ENCODE measurements at regions not wholly inside any gene's neighbourhood (a gene's known extent, or its start where the extent isn't known, plus 50 kb on each side); places are given as distances from the start of the nearest gene placed in this dataset.

DNA sequence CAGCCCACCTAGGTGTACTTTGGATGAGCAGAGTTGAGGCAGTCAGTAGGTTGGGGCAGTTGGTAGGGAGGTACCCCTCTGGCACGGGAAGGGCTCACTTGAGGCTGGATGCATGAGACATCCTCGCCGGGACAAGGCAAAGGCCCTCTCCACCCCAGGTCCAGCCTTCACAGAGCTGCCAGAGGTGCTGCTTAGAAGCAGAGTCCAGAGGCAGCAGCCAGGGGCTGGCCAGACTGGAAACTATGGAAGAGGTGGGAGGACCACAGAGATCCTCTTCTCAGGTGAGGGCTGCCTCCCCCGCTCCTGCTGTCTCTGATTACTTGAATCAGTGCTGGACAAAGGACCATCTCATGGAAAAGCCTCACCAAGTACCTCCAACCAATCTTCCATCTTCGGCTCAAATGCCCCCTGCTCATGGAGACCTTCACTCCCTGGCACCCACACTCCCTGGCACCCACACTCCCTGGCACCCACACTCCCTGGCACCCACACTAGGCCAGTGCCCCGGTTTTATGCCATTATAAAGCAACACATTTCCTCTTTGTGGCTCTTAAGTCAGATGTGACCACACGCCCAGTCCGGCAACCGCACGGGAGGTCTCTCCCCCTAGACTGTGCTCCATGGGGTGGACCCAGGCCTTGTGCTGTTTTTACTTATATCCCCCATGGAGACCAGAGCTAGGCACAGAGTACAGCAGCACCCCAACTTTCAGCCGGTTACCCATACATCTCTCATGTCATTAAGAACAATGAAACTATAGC, 100.1 kb downstream of the YTHDF1 start:
- 71 to 80% methylated on average over 9 to 11 of the region's 11 CpGs for WGBS, 2 experiments (ENCODE audit: insufficient coverage in 2 of 2)
- no peaks in the 10 kb centered on the region for H3K9me3 ChIP-seq (ENCODE audit: control insufficient read depth, low read length)

DNA sequence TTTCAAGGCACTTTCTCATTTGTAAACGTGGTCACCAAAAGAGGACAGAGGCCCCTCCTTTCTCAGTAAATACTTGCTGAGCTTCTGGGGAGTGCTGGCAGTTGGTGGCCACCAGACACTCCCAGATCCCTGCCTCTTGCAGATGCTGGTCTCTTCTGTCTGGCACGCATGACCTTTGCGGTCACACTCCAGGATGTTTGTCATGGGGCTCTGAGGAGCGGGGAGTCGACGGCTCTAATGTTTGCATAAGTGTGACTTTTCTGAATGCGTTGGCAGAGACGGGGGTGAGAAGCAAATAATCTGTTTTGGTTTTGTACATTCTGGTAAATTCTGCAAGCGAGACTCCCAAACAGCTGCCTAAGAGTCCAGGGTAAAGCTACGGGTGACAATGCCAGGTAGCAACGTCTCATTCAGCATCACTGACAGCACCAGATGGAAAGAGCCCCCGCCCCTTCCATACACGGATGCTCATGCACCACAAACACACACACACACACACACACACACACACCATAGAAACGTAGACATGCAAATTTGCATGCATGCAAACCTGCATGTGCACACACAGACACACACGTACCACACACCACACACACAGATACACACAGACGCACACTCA, 101.1 kb downstream of the YTHDF1 start:
- Histone ChIP-seq H3K4me3 (ENCODE audit: extremely low read depth, insufficient read depth, low read length, poor library complexity, severe bottlenecking) (no peak overlapping the region), H3K4me1 (ENCODE audit: control insufficient read depth, insufficient read depth, low read length, poor library complexity, severe bottlenecking) (no peaks in the 10 kb centered on the region), H3K9me3 (ENCODE audit: control insufficient read depth, low read length) (no peaks in the 10 kb centered on the region), H3K36me3 (ENCODE audit: control insufficient read depth, insufficient read depth, low read length) (no peaks in the 10 kb centered on the region), H3K27ac (ENCODE audit: low read depth, low read length, severe bottlenecking) (no peak overlapping the region)
- WGBS, 2 experiments (ENCODE audit: insufficient coverage in 2 of 2) = 71 to 75% methylated on average over 11 to 13 of the region's 16 CpGs

More for the DNA sequence above, 100.1 kb downstream of the YTHDF1 start:
- Histone ChIP-seq H3K4me1 (ENCODE audit: control insufficient read depth, insufficient read depth, low read length, poor library complexity, severe bottlenecking) (no peaks in the 10 kb centered on the region), H3K27ac (ENCODE audit: low read depth, low read length, severe bottlenecking) (no peak overlapping the region), H3K36me3 (ENCODE audit: control insufficient read depth, insufficient read depth, low read length) (no peaks in the 10 kb centered on the region), H3K4me3 (ENCODE audit: extremely low read depth, insufficient read depth, low read length, poor library complexity, severe bottlenecking) (no peak overlapping the region)

DNA sequence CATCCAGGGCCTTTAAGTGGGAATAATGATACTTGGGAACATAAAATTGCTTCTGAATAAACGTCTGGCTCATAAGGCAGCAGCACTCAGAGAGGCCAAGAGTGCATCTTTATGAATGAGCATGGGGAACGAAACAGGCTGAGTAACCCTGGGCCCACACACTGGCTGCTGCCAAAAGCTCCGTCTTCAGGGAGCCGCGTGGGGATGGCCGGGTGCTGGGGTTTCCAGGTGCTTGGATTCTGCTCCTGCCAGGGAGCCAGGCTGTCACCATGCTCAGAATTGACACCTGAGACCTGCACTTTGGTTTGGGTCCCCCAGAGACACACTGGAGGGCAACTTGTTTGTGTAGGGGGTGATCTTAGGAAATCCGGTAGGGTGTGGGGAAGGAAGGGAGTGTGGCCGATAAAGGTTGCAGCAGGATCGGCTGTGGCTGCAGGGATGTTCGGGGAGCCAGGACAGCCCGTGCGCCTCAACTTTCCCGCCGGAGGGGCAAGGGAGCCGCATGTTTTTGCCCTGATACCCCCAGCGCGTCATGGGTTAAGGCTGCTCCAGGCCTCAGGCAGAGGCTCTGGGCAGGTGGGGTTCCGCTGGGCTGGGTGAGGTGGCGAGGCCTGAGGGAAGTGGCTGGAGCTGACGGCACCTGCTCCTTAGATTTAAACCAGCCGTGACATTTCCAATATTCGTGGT, 101.8 kb downstream of the YTHDF1 start:
- WGBS, 2 experiments (ENCODE audit: insufficient coverage in 2 of 2) = 72 to 74% methylated on average over 20 to 22 of the region's 22 CpGs
- Histone ChIP-seq H3K4me1 (ENCODE audit: control insufficient read depth, insufficient read depth, low read length, poor library complexity, severe bottlenecking) (no peaks in the 10 kb centered on the region), H3K36me3 (ENCODE audit: control insufficient read depth, insufficient read depth, low read length) (no peaks in the 10 kb centered on the region), H3K4me3 (ENCODE audit: extremely low read depth, insufficient read depth, low read length, poor library complexity, severe bottlenecking) (no peak overlapping the region), H3K27ac (ENCODE audit: low read depth, low read length, severe bottlenecking) (no peak overlapping the region), H3K9me3 (ENCODE audit: control insufficient read depth, low read length) (no peaks in the 10 kb centered on the region)

- Histone ChIP-seq H3K9me3 (ENCODE audit: control insufficient read depth, low read length) (no peaks in the 10 kb centered on the region), H3K4me3 (ENCODE audit: extremely low read depth, insufficient read depth, low read length, poor library complexity, severe bottlenecking) (no peak overlapping the region)
These were observed 103.3 kb downstream of the YTHDF1 start for GRCh38 chr20:63112491-63113219.

GRCh38 chr20:63108247-63108646, 101.5 kb upstream of the BHLHE23 start:
- Histone ChIP-seq H3K9me3 (ENCODE audit: control insufficient read depth, low read length) (peaks cover 8% of the 10 kb centered on the region), H3K4me1 (ENCODE audit: control insufficient read depth, insufficient read depth, low read length, poor library complexity, severe bottlenecking) (no peaks in the 10 kb centered on the region), H3K27ac (ENCODE audit: low read depth, low read length, severe bottlenecking) (no peak overlapping the region), H3K4me3 (ENCODE audit: extremely low read depth, insufficient read depth, low read length, poor library complexity, severe bottlenecking) (no peak overlapping the region), H3K36me3 (ENCODE audit: control insufficient read depth, insufficient read depth, low read length) (no peaks in the 10 kb centered on the region)
- 71 to 93% methylated on average over 4 to 5 of the region's 9 CpGs for WGBS, 2 experiments (ENCODE audit: insufficient coverage in 2 of 2)

More at GRCh38 chr20:63112491-63113219, 103.3 kb downstream of the YTHDF1 start:
- Histone ChIP-seq H3K36me3 (ENCODE audit: control insufficient read depth, insufficient read depth, low read length) (no peaks in the 10 kb centered on the region), H3K4me1 (ENCODE audit: control insufficient read depth, insufficient read depth, low read length, poor library complexity, severe bottlenecking) (no peaks in the 10 kb centered on the region), H3K27ac (ENCODE audit: low read depth, low read length, severe bottlenecking) (no peak overlapping the region)
- 72 to 79% methylated on average over 7 to 9 of the region's 10 CpGs for WGBS, 2 experiments (ENCODE audit: insufficient coverage in 2 of 2)

- WGBS, 2 experiments (ENCODE audit: insufficient coverage in 2 of 2) = 74 to 79% methylated on average over 4 to 6 of the region's 8 CpGs
- H3K4me1 ChIP-seq (ENCODE audit: control insufficient read depth, insufficient read depth, low read length, poor library complexity, severe bottlenecking) = no peaks in the 10 kb centered on the region
These were observed 100.9 kb upstream of the BHLHE23 start for GRCh38 chr20:63107449-63108200.

GRCh38 chr20:63106765-63107448, 100.1 kb upstream of the BHLHE23 start:
- Histone ChIP-seq H3K4me3 (ENCODE audit: extremely low read depth, insufficient read depth, low read length, poor library complexity, severe bottlenecking) (no peak overlapping the region), H3K36me3 (ENCODE audit: control insufficient read depth, insufficient read depth, low read length) (no peaks in the 10 kb centered on the region), H3K9me3 (ENCODE audit: control insufficient read depth, low read length) (peaks cover 8% of the 10 kb centered on the region), H3K4me1 (ENCODE audit: control insufficient read depth, insufficient read depth, low read length, poor library complexity, severe bottlenecking) (peaks cover 4% of the 10 kb centered on the region), H3K27ac (ENCODE audit: low read depth, low read length, severe bottlenecking) (no peak overlapping the region)
- WGBS, 2 experiments (ENCODE audit: insufficient coverage in 2 of 2) = 85 to 88% methylated on average over 13 to 15 of the region's 16 CpGs

More at GRCh38 chr20:63107449-63108200, 100.9 kb upstream of the BHLHE23 start:
- Histone ChIP-seq H3K36me3 (ENCODE audit: control insufficient read depth, insufficient read depth, low read length) (no peaks in the 10 kb centered on the region), H3K9me3 (ENCODE audit: control insufficient read depth, low read length) (peaks cover 8% of the 10 kb centered on the region), H3K4me3 (ENCODE audit: extremely low read depth, insufficient read depth, low read length, poor library complexity, severe bottlenecking) (no peak overlapping the region), H3K27ac (ENCODE audit: low read depth, low read length, severe bottlenecking) (no peak overlapping the region)

- 81 to 85% methylated on average over 11 to 12 of the region's 15 CpGs for WGBS, 2 experiments (ENCODE audit: insufficient coverage in 2 of 2)
- H3K27ac ChIP-seq (ENCODE audit: low read depth, low read length, severe bottlenecking) = no peak overlapping the region
- H3K36me3 ChIP-seq (ENCODE audit: control insufficient read depth, insufficient read depth, low read length) = no peaks in the 10 kb centered on the region
- H3K4me3 ChIP-seq (ENCODE audit: extremely low read depth, insufficient read depth, low read length, poor library complexity, severe bottlenecking) = no peak overlapping the region
- peaks cover 7% of the 10 kb centered on the region for H3K4me1 ChIP-seq (ENCODE audit: control insufficient read depth, insufficient read depth, low read length, poor library complexity, severe bottlenecking)
- peaks cover 8% of the 10 kb centered on the region for H3K9me3 ChIP-seq (ENCODE audit: control insufficient read depth, low read length)
These were observed 99.5 kb upstream of the BHLHE23 start for GRCh38 chr20:63106108-63106764.

DNA sequence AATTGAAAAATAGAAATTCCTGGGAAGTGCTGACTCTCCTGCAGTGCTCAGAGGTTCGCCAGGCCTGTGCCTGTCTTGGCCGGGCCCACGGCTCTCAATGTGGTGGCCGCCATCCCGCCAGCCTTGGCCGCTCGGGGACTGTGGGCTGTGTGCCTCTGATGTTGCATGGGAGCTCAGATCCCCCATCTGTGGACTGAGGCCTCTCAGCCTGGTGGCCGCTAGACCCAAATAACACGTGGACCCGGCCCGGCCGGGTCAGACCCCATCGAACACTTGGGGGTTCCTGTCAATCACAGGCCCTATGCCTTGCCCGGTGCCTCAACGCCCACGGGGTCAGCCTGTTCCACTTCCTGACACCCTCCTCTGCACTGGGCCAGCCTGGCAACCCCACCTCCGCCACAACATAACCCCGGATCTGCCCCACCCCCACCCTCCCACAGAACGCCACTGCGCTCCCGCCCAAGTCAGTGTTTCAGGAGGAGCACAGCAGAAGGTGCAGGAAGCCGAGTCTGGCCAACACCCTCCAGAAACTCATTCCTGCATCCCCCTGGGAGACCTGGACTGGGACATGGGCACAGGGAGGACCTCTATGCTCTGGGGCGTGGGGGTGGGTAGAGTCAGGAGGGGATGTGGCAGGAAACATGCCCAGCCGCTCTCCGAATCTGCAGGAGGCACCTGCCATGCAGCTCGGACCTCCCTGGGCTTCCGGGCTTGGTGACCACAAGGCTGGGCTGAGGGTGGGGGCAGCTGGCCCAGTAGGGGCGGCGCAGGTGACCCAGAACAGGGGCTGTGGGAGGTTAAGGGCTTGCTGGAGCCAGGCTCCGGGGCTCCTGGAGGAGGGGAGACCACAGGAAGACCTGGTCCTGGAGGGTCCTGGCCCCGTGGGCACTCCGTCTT, 98.7 kb upstream of the BHLHE23 start:
- WGBS, 2 experiments (ENCODE audit: insufficient coverage in 2 of 2) = 86 to 89% methylated on average over 21 of the region's 32 CpGs
- H3K4me1 ChIP-seq (ENCODE audit: control insufficient read depth, insufficient read depth, low read length, poor library complexity, severe bottlenecking) = peaks cover 7% of the 10 kb centered on the region
- no peak overlapping the region for H3K4me3 ChIP-seq (ENCODE audit: extremely low read depth, insufficient read depth, low read length, poor library complexity, severe bottlenecking)
- no peaks in the 10 kb centered on the region for H3K36me3 ChIP-seq (ENCODE audit: control insufficient read depth, insufficient read depth, low read length)
- H3K9me3 ChIP-seq (ENCODE audit: control insufficient read depth, low read length) = peaks cover 8% of the 10 kb centered on the region
- H3K27ac ChIP-seq (ENCODE audit: low read depth, low read length, severe bottlenecking) = no peak overlapping the region

Data from mesodermal cell (in vitro differentiated cells).